ENCODE measurements at regions not wholly inside any gene's neighbourhood (a gene's known extent, or its start where the extent isn't known, plus 50 kb on each side); places are given as distances from the start of the nearest gene placed in this dataset.

- Histone ChIP-seq H3K27me3 (ENCODE audit: control insufficient read depth, insufficient read depth, low read length) (no peaks in the 10 kb centered on the region), H3K27ac (ENCODE audit: low read length) (no peak overlapping the region), H3K9me3 (ENCODE audit: control insufficient read depth, insufficient read depth, low read length) (peaks cover 4% of the 10 kb centered on the region), H3K36me3 (ENCODE audit: control insufficient read depth, insufficient read depth, low read length) (no peaks in the 10 kb centered on the region), H3K4me1 (ENCODE audit: control insufficient read depth, insufficient read depth, low read length) (no peaks in the 10 kb centered on the region), H3K4me3 (ENCODE audit: low read length) (no peak overlapping the region)
- peaks cover 9 to 15% of the 10 kb centered on the region in 2 donors for H3K9me3 Mint-ChIP-seq
- H3K4me3 Mint-ChIP-seq: no peak overlapping the region
- no peak for ATAC-seq
- H3K27me3 Mint-ChIP-seq (ENCODE audit: low read depth in 2 of 2): no peaks in the 10 kb centered on the region
- 57% methylated on average over 2 of the region's 2 CpGs for WGBS (ENCODE audit: insufficient coverage)
- peaks cover 6% of the 10 kb centered on the region for H3K36me3 Mint-ChIP-seq
- H3K27ac Mint-ChIP-seq: no peak overlapping the region
- H3K4me1 Mint-ChIP-seq: no peaks in the 10 kb centered on the region
- TF ChIP-seq, protein P1, sequence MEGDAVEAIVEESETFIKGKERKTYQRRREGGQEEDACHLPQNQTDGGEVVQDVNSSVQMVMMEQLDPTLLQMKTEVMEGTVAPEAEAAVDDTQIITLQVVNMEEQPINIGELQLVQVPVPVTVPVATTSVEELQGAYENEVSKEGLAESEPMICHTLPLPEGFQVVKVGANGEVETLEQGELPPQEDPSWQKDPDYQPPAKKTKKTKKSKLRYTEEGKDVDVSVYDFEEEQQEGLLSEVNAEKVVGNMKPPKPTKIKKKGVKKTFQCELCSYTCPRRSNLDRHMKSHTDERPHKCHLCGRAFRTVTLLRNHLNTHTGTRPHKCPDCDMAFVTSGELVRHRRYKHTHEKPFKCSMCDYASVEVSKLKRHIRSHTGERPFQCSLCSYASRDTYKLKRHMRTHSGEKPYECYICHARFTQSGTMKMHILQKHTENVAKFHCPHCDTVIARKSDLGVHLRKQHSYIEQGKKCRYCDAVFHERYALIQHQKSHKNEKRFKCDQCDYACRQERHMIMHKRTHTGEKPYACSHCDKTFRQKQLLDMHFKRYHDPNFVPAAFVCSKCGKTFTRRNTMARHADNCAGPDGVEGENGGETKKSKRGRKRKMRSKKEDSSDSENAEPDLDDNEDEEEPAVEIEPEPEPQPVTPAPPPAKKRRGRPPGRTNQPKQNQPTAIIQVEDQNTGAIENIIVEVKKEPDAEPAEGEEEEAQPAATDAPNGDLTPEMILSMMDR (IDR thresholded peaks at IDR 0.05): no peak
- intact Hi-C loops (cut with micrococcal nuclease): no loop called here
- no peak for DNase-seq
Measured at GRCh38 chr11:91778758-91779157, 445.9 kb upstream of the FAT3 start.

DNA sequence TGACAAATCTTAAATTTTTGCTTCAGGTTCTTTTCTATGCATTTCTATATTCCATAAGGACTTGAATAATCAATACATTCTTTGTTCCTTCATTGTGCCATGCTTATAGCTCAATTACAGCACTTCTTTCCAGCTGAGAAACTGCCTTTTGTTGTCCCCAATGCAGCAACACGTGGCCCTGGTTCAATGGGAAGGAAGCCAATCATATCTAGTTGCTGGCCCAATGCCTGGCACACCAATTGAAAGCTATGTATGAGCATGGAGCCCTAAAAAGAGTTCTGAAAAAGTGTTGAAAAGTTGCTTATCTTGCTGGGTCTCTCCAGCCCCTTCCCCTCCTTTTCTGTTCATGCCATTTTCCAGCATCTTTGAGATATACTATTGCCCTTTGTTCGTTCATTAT is 448.0 kb upstream of the FAT3 start:
- 60% methylated on average over 2 of the region's 2 CpGs for WGBS (ENCODE audit: insufficient coverage)
- Histone ChIP-seq H3K4me1 (ENCODE audit: control insufficient read depth, insufficient read depth, low read length) (no peaks in the 10 kb centered on the region), H3K9me3 (ENCODE audit: control insufficient read depth, insufficient read depth, low read length) (peaks cover 9% of the 10 kb centered on the region), H3K27me3 (ENCODE audit: control insufficient read depth, insufficient read depth, low read length) (no peaks in the 10 kb centered on the region), H3K27ac (ENCODE audit: low read length) (no peak overlapping the region), H3K36me3 (ENCODE audit: control insufficient read depth, insufficient read depth, low read length) (no peaks in the 10 kb centered on the region), H3K4me3 (ENCODE audit: low read length) (no peak overlapping the region)
- peaks cover 7% of the 10 kb centered on the region for H3K36me3 Mint-ChIP-seq
- TF ChIP-seq, protein P1 (IDR thresholded peaks at IDR 0.05): no peak
- no peaks in the 10 kb centered on the region for H3K27me3 Mint-ChIP-seq (ENCODE audit: low read depth in 2 of 2)
- H3K9me3 Mint-ChIP-seq: peaks cover 13 to 15% of the 10 kb centered on the region in 2 donors
- H3K27ac Mint-ChIP-seq: no peak overlapping the region
- no peaks in the 10 kb centered on the region for H3K4me1 Mint-ChIP-seq
- no peak overlapping the region for H3K4me3 Mint-ChIP-seq
- DNase-seq (no peak), ATAC-seq (no peak)
- intact Hi-C loops (cut with micrococcal nuclease): no loop called here

DNA sequence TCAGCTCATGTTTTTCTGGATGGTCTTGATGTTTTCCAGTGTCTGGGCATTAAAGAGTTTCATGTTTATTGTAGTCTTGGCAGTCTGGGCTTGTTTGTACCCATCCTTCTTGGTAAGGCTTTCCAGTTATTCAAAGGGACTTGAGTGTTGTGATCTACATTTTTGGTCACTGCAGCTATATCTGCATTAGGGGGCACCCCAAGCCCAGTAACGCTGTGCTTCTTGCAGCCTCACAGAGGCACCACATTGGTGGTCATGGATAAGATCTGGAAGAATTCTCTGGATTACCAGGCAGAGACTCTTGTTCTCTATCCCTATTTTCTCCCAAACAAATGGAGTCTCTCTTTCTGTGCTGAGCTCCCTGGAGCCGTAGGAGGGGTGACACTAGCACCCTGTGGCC is 451.5 kb upstream of the FAT3 start:
- ATAC-seq: no peak
- Histone ChIP-seq H3K27me3 (ENCODE audit: control insufficient read depth, insufficient read depth, low read length) (no peaks in the 10 kb centered on the region), H3K4me3 (ENCODE audit: low read length) (no peak overlapping the region), H3K9me3 (ENCODE audit: control insufficient read depth, insufficient read depth, low read length) (peaks cover 9% of the 10 kb centered on the region), H3K27ac (ENCODE audit: low read length) (no peak overlapping the region), H3K36me3 (ENCODE audit: control insufficient read depth, insufficient read depth, low read length) (no peaks in the 10 kb centered on the region), H3K4me1 (ENCODE audit: control insufficient read depth, insufficient read depth, low read length) (no peaks in the 10 kb centered on the region)
- H3K9me3 Mint-ChIP-seq: peaks cover 17 to 19% of the 10 kb centered on the region in 2 donors
- H3K36me3 Mint-ChIP-seq: peaks cover 7% of the 10 kb centered on the region
- TF ChIP-seq, protein P1 (IDR thresholded peaks at IDR 0.05): no peak
- DNase-seq: no peak
- 81% methylated on average over 2 of the region's 2 CpGs for WGBS (ENCODE audit: insufficient coverage)
- intact Hi-C loops (cut with micrococcal nuclease): no loop called here
- H3K4me3 Mint-ChIP-seq: no peak overlapping the region
- no peaks in the 10 kb centered on the region for H3K4me1 Mint-ChIP-seq
- no peaks in the 10 kb centered on the region for H3K27me3 Mint-ChIP-seq (ENCODE audit: low read depth in 2 of 2)
- H3K27ac Mint-ChIP-seq: no peak overlapping the region

GRCh38 chr11:91771961-91772360 is 452.7 kb upstream of the FAT3 start:
- WGBS (ENCODE audit: insufficient coverage): no CpG with 5 or more reads among the region's 1 CpG
- Mint-ChIP-seq H3K27me3 (ENCODE audit: low read depth in 2 of 2) (no peaks in the 10 kb centered on the region), H3K36me3 (peaks cover 7% of the 10 kb centered on the region), H3K4me3 (no peak overlapping the region), H3K4me1 (no peaks in the 10 kb centered on the region), H3K27ac (no peak overlapping the region), H3K9me3 (peaks cover 13 to 15% of the 10 kb centered on the region in 2 donors)
- H3K9me3 ChIP-seq (ENCODE audit: control insufficient read depth, insufficient read depth, low read length): peaks cover 9% of the 10 kb centered on the region
- TF ChIP-seq, protein P1 (IDR thresholded peaks at IDR 0.05): no peak
- H3K36me3 ChIP-seq (ENCODE audit: control insufficient read depth, insufficient read depth, low read length): no peaks in the 10 kb centered on the region
- no peak overlapping the region for H3K27ac ChIP-seq (ENCODE audit: low read length)
- no peak overlapping the region for H3K4me3 ChIP-seq (ENCODE audit: low read length)
- ATAC-seq (no peak), DNase-seq (no peak)
- H3K4me1 ChIP-seq (ENCODE audit: control insufficient read depth, insufficient read depth, low read length): no peaks in the 10 kb centered on the region
- intact Hi-C loops (cut with micrococcal nuclease): no loop called here
- H3K27me3 ChIP-seq (ENCODE audit: control insufficient read depth, insufficient read depth, low read length): no peaks in the 10 kb centered on the region

All from natural killer cell (primary cell).